CD14-positive monocyte (primary cell): ENCODE measurements at regions not wholly inside any gene's neighbourhood (a gene's known extent, or its start where the extent isn't known, plus 50 kb on each side); places are given as distances from the start of the nearest gene placed in this dataset.

Experiments used
- DNase-seq, 3 donors: peaks; one replicate each; pipeline ENCODE4 v3.0.0-alpha.2; 2011 to 2022
- H2AFZ ChIP-seq: 2 replicates; pipeline ENCODE4 v1.6.0; 2012; ENCODE audit warnings: mild to moderate bottlenecking, low read depth, low read length, inconsistent platforms; ENCODE audit not compliant: insufficient read depth, poor library complexity, severe bottlenecking
- H3K27ac ChIP-seq, 2 donors: 1 replicate in 1 of 2; 2 replicates in 1 of 2; pipeline ENCODE4 v1.5.1; 2012 to 2013; ENCODE audit warnings: low read length in 2 of 2, control low read depth in 1 of 2, inconsistent platforms in 1 of 2, low read depth in 1 of 2, mild to moderate bottlenecking in 1 of 2
- H3K27me3 ChIP-seq, 2 donors: one replicate each; pipeline versions ENCODE4 v1.6.0 to v1.6.1; 2011 to 2013; ENCODE audit warnings: low read length in 2 of 2; ENCODE audit not compliant: control insufficient read depth in 2 of 2, insufficient read depth in 2 of 2
- H3K36me3 ChIP-seq, 2 donors: replicated peaks in 1 of 2; 1 replicate in 1 of 2; 2 replicates in 1 of 2; pipeline versions ENCODE4 v1.5.1 to v1.6.1; 2012 to 2013; ENCODE audit warnings: low read length in 2 of 2, control low read depth in 1 of 2, inconsistent platforms in 1 of 2, mild to moderate bottlenecking in 1 of 2; ENCODE audit not compliant: insufficient read depth in 2 of 2, control insufficient read depth in 1 of 2
- H3K4me1 ChIP-seq, 2 donors: 1 replicate in 1 of 2; 2 replicates in 1 of 2; pipeline versions ENCODE4 v1.5.1 to v1.6.1; 2012 to 2013; ENCODE audit warnings: low read length in 2 of 2, control low read depth in 1 of 2, inconsistent platforms in 1 of 2, mild to moderate bottlenecking in 1 of 2, moderate library complexity in 1 of 2; ENCODE audit not compliant: insufficient read depth in 2 of 2, control insufficient read depth in 1 of 2
- H3K4me2 ChIP-seq: replicated peaks from 2 replicates; pipeline ENCODE3; 2012; ENCODE audit warnings: low read length, moderate library complexity, mild to moderate bottlenecking; ENCODE audit not compliant: poor library complexity, severe bottlenecking; ENCODE audit errors: extremely low read depth
- H3K4me3 ChIP-seq, 3 experiments: fragments of 200-600 bp in 1 of 3; sonication (generic) in 1 of 3; replicated peaks in 1 of 3; 1 replicate in 2 of 3; 2 replicates in 1 of 3; pipeline ENCODE4 v1.5.1; 2011 to 2013; ENCODE audit warnings: low read length in 3 of 3, mild to moderate bottlenecking in 3 of 3, control low read depth in 2 of 3, low read depth in 2 of 3, inconsistent platforms in 1 of 3, moderate library complexity in 1 of 3
- H3K79me2 ChIP-seq: 2 replicates; pipeline ENCODE4 v1.6.0; 2012; ENCODE audit warnings: mild to moderate bottlenecking, control low read depth, inconsistent platforms, low read length, moderate library complexity; ENCODE audit not compliant: insufficient read depth
- H3K9ac ChIP-seq: 2 replicates; pipeline ENCODE4 v1.6.0; 2017; ENCODE audit warnings: low read length, mild to moderate bottlenecking; ENCODE audit not compliant: insufficient read depth, poor library complexity, severe bottlenecking
- H3K9me3 ChIP-seq, 2 donors: replicated peaks in 1 of 2; 1 replicate in 1 of 2; 2 replicates in 1 of 2; pipeline versions ENCODE4 v1.5.1 to v1.6.1; 2012 to 2013; ENCODE audit warnings: low read length in 2 of 2, control low read depth in 1 of 2; ENCODE audit not compliant: control insufficient read depth in 1 of 2, insufficient read depth in 1 of 2
- H4K20me1 ChIP-seq: 2 replicates; pipeline ENCODE4 v1.6.0; 2012; ENCODE audit warnings: mild to moderate bottlenecking, low read length, control low read depth, moderate library complexity; ENCODE audit not compliant: insufficient read depth
- H3K27ac Mint-ChIP-seq, 7 donors: one replicate each; pipeline ENCODE4 v1.8.0; 2020; ENCODE audit warnings: mild to moderate bottlenecking in 7 of 7, mixed read lengths in 7 of 7, moderate library complexity in 6 of 7, inconsistent platforms in 2 of 7
- H3K27me3 Mint-ChIP-seq, 3 donors: one replicate each; pipeline ENCODE4 v1.8.0; 2021 to 2022; ENCODE audit warnings: low read depth in 3 of 3, mild to moderate bottlenecking in 3 of 3, mixed read lengths in 3 of 3, moderate library complexity in 3 of 3, inconsistent platforms in 1 of 3
- H3K36me3 Mint-ChIP-seq, 2 donors: one replicate each; pipeline ENCODE4 v1.8.0; 2020; ENCODE audit warnings: mixed read lengths in 2 of 2, inconsistent platforms in 1 of 2, mild to moderate bottlenecking in 1 of 2
- H3K4me1 Mint-ChIP-seq: one replicate; pipeline ENCODE4 v1.8.0; 2020; ENCODE audit warnings: mild to moderate bottlenecking, mixed read lengths
- H3K4me3 Mint-ChIP-seq, 2 donors: one replicate each; pipeline ENCODE4 v1.8.0; 2020; ENCODE audit warnings: mild to moderate bottlenecking in 2 of 2, mixed read lengths in 2 of 2, moderate library complexity in 1 of 2
- H3K9me3 Mint-ChIP-seq, 7 donors: one replicate each; pipeline ENCODE4 v1.8.0; 2020 to 2022; ENCODE audit warnings: mixed read lengths in 7 of 7, mild to moderate bottlenecking in 6 of 7, moderate library complexity in 6 of 7, inconsistent platforms in 2 of 7
- CTCF ChIP-seq: fragments of 200-600 bp; IDR thresholded peaks from one replicate; pipeline ENCODE4 v1.8.0; 2022; ENCODE audit warnings: antibody characterized with exemption, mild to moderate bottlenecking
- WGBS: methylation state at CpG from one replicate; pipeline ENCODE4 v1.1.5; 2013; ENCODE audit warnings: missing lambda C conversion rate; ENCODE audit not compliant: insufficient coverage; 5-methylcytosine and 5-hydroxymethylcytosine counted together
- intact Hi-C, 2 donors: fragments of 100-400 bp; cut with micrococcal nuclease; formaldehyde crosslinking; loops; one replicate each; pipeline versions ENCODE4 v1.15.0 to v1.15.1; 2023

GRCh38 chr7:132647311-132647710 lies 71.0 kb upstream of the PLXNA4 start:
- Mint-ChIP-seq H3K27ac (no peak overlapping the region), H3K9me3 (peaks cover 0 to 8% (median 0%) of the 10 kb centered on the region in 7 donors), H3K27me3 (peaks cover 0 to 3% (median 2%) of the 10 kb centered on the region in 3 donors), H3K4me3 (no peak overlapping the region), H3K36me3 (no peaks in the 10 kb centered on the region), H3K4me1 (peaks cover 4% of the 10 kb centered on the region)
- TF ChIP-seq CTCF, result no peak
- no peak overlapping the region for H3K27ac ChIP-seq
- no peaks in the 10 kb centered on the region for H3K36me3 ChIP-seq
- H3K9me3 ChIP-seq, result no peaks in the 10 kb centered on the region
- no peaks in the 10 kb centered on the region for H3K79me2 ChIP-seq
- peaks cover under 1% of the 10 kb centered on the region in 2 donors for H3K4me1 ChIP-seq
- intact Hi-C loops, result no loop called here
- H4K20me1 ChIP-seq, result no peaks in the 10 kb centered on the region
- no peak overlapping the region for H2AFZ ChIP-seq
- no peak for DNase-seq
- H3K4me3 ChIP-seq, result no peak overlapping the region
- H3K4me2 ChIP-seq, result no peak overlapping the region
- WGBS, result 100% methylated on average over 1 of the region's 1 CpG
- no peak overlapping the region for H3K9ac ChIP-seq
- no peaks in the 10 kb centered on the region for H3K27me3 ChIP-seq

- Histone ChIP-seq H3K4me1 (no peaks in the 10 kb centered on the region), H4K20me1 (no peaks in the 10 kb centered on the region), H3K79me2 (no peaks in the 10 kb centered on the region), H3K27me3 (no peaks in the 10 kb centered on the region), H3K4me2 (no peak overlapping the region), H3K9ac (no peak overlapping the region), H3K4me3 (no peak overlapping the region), H2AFZ (no peak overlapping the region), H3K9me3 (no peaks in the 10 kb centered on the region), H3K36me3 (no peaks in the 10 kb centered on the region), H3K27ac (no peak overlapping the region)
- Mint-ChIP-seq H3K9me3 (peaks cover 0 to 8% (median 0%) of the 10 kb centered on the region in 7 donors), H3K4me1 (no peaks in the 10 kb centered on the region), H3K36me3 (no peaks in the 10 kb centered on the region), H3K4me3 (no peak overlapping the region), H3K27ac (no peak overlapping the region), H3K27me3 (peaks cover 0 to 2% (median 1%) of the 10 kb centered on the region in 3 donors)
- 100% methylated on average over 4 of the region's 5 CpGs for WGBS
- no peak for TF ChIP-seq CTCF
- no peak for DNase-seq
- intact Hi-C loops, result no loop called here
These were observed 69.8 kb upstream of the PLXNA4 start for GRCh38 chr7:132646052-132646451.
